ENCODE measurements at regions not wholly inside any gene's neighbourhood (a gene's known extent, or its start where the extent isn't known, plus 50 kb on each side); places are given as distances from the start of the nearest gene placed in this dataset.

DNA sequence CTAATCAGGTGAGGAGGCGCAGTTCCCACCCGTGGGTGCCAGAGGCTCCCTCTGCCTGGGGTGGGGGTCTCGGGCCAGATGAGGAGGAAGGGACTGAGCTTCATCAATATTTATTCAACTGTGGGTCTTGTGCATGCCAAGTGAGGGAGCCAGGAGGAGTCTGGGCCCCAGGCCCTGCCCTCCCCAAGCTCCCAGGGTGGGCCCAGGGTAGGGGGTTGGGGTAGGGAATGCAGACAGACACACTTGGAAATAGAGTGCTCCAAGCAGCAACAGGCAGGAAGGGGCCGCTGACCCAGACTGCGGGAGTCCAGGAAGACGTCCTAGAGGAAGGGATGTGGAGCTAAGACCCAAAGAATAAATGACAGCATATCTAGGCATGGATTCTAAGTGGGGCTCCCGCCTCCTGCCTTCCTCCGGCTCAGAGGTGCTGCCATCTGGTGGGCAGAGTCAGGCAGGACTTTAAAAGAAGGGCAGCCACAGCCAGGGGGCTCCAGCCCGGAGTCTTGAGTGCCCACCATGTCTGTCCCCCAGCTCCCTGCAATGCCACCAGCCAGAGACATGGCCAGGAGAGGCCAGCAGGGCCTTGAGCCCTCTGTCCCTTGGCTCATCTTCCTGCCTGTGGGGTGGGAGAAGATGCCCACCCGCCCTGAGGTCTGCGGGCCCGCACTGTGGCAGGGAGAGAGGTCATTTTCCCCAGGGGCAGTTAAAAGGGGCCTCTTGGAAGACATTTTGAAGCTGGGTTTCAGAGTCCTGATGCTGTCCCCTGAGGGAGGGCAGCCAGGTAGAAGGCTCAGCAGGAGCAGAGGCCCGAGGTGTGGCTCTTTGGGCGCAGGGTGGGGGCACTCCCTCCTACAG, 70.1 kb downstream of the PHETA1 start:
- peak; percentile 81 for DNase-seq (ENCODE audit: low read depth, low spot score)
- no peak overlapping the region for H3K27ac Mint-ChIP-seq (ENCODE audit: unreplicated experiment)
- H3K4me1 Mint-ChIP-seq = peaks cover 4% of the 10 kb centered on the region
- TF ChIP-seq, protein P1, sequence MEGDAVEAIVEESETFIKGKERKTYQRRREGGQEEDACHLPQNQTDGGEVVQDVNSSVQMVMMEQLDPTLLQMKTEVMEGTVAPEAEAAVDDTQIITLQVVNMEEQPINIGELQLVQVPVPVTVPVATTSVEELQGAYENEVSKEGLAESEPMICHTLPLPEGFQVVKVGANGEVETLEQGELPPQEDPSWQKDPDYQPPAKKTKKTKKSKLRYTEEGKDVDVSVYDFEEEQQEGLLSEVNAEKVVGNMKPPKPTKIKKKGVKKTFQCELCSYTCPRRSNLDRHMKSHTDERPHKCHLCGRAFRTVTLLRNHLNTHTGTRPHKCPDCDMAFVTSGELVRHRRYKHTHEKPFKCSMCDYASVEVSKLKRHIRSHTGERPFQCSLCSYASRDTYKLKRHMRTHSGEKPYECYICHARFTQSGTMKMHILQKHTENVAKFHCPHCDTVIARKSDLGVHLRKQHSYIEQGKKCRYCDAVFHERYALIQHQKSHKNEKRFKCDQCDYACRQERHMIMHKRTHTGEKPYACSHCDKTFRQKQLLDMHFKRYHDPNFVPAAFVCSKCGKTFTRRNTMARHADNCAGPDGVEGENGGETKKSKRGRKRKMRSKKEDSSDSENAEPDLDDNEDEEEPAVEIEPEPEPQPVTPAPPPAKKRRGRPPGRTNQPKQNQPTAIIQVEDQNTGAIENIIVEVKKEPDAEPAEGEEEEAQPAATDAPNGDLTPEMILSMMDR (conservative IDR thresholded peaks at IDR 0.05) = peak; percentile 88
- no peaks in the 10 kb centered on the region for H3K27me3 Mint-ChIP-seq (ENCODE audit: low read depth)
- H3K9me3 Mint-ChIP-seq = no peaks in the 10 kb centered on the region
- no peaks in the 10 kb centered on the region for H3K36me3 Mint-ChIP-seq (ENCODE audit: low read depth)
- no peak overlapping the region for H3K4me3 Mint-ChIP-seq

DNA sequence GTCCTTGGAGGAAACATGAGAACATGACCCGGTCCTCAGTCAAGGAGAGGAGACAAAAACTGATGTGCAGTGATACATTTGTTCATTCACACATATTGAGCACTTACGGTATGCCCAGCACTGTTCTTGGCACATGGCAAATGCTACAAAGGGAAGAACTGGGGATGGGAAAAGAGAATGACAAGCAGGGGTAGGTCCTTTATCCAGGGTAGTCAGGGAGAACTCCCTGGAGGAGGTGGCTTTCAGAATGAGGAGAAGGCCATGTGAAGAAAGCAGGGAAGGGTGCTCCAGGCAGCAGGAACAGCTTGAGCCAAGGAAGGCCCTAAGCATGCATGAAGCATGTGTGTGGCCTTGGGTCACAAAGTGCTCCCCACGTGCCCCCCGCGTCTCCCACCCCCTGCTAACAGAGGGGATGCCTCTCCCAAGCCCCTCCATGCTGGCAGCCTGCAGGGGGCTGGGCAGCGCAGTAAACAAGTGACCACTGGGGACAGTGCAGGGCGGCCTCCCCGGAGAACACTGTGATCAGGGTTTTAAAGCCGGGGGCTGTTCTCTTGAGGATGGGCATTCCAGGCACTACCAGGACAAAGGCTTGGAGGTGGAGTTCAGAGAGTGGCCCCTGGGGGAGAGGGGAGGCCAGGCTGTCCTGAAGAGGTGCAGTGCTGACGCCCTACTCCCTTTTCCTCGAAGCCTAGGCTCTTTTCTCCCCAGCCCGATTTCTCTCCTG, 71.0 kb downstream of the PHETA1 start:
- TF ChIP-seq, protein P1 (conservative IDR thresholded peaks at IDR 0.05) = no peak
- H3K9me3 Mint-ChIP-seq = no peaks in the 10 kb centered on the region
- H3K4me3 Mint-ChIP-seq = no peak overlapping the region
- peaks cover 4% of the 10 kb centered on the region for H3K4me1 Mint-ChIP-seq
- no peaks in the 10 kb centered on the region for H3K27me3 Mint-ChIP-seq (ENCODE audit: low read depth)
- DNase-seq (ENCODE audit: low read depth, low spot score) = peak; percentile 12
- no peaks in the 10 kb centered on the region for H3K36me3 Mint-ChIP-seq (ENCODE audit: low read depth)
- no peak overlapping the region for H3K27ac Mint-ChIP-seq (ENCODE audit: unreplicated experiment)

DNA sequence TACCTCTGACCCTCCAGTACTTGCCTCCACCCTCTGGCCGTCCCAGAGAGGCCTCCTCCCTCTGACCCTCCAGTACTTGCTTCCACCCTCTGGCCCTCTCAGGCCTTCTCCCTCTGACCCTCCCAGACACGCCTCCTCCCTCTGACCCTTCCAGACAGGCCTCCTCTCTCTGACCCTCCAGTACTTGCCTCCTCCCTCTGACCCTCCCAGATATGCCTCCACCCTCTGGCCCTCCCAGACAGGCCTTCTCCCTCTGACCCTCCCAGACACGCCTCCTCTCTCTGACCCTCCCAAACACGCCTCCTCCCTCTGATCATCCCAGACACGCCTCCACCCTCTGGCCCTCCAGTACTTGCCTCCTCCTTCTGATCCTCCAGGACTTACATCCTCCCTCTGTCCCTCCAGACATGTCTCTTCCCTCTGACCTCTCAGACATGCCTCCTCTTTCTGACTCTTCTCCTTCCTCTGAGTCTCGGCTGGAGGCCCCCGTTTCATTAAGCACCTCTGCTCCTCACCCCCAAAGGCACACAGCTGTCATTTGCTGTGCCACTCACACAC, 71.9 kb downstream of the PHETA1 start:
- H3K27me3 Mint-ChIP-seq (ENCODE audit: low read depth) = no peaks in the 10 kb centered on the region
- peaks cover 4% of the 10 kb centered on the region for H3K4me1 Mint-ChIP-seq
- no peak overlapping the region for H3K27ac Mint-ChIP-seq (ENCODE audit: unreplicated experiment)
- no peak for DNase-seq (ENCODE audit: low read depth, low spot score)
- H3K9me3 Mint-ChIP-seq = no peaks in the 10 kb centered on the region
- TF ChIP-seq, protein P1 (conservative IDR thresholded peaks at IDR 0.05) = no peak
- no peak overlapping the region for H3K4me3 Mint-ChIP-seq
- H3K36me3 Mint-ChIP-seq (ENCODE audit: low read depth) = no peaks in the 10 kb centered on the region

DNA sequence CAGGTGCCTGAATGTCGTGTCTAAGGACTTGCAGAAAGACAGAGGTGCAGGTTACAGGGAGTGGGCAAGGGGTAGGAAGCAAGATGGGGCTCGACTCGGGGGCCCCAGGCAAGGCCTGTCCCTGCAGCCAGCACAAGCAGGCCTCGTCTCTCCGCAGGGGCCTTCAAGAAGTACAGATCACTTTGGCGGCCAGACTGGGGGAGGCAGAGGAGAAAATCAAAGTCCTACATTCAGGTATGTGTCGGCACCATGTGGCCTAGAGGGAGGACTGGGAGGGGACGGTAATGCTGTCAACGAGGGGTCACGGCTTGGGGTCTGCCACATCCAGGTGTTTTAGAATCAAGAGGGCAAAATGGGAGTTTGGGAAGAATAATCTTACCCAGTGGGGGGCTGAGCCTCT, 73.7 kb downstream of the PHETA1 start:
- no peaks in the 10 kb centered on the region for H3K27me3 Mint-ChIP-seq (ENCODE audit: low read depth)
- no peak for DNase-seq (ENCODE audit: low read depth, low spot score)
- H3K4me1 Mint-ChIP-seq = peaks cover 4% of the 10 kb centered on the region
- TF ChIP-seq, protein P1 (conservative IDR thresholded peaks at IDR 0.05) = no peak
- no peaks in the 10 kb centered on the region for H3K9me3 Mint-ChIP-seq
- no peak overlapping the region for H3K4me3 Mint-ChIP-seq
- H3K36me3 Mint-ChIP-seq (ENCODE audit: low read depth) = no peaks in the 10 kb centered on the region
- no peak overlapping the region for H3K27ac Mint-ChIP-seq (ENCODE audit: unreplicated experiment)

DNA sequence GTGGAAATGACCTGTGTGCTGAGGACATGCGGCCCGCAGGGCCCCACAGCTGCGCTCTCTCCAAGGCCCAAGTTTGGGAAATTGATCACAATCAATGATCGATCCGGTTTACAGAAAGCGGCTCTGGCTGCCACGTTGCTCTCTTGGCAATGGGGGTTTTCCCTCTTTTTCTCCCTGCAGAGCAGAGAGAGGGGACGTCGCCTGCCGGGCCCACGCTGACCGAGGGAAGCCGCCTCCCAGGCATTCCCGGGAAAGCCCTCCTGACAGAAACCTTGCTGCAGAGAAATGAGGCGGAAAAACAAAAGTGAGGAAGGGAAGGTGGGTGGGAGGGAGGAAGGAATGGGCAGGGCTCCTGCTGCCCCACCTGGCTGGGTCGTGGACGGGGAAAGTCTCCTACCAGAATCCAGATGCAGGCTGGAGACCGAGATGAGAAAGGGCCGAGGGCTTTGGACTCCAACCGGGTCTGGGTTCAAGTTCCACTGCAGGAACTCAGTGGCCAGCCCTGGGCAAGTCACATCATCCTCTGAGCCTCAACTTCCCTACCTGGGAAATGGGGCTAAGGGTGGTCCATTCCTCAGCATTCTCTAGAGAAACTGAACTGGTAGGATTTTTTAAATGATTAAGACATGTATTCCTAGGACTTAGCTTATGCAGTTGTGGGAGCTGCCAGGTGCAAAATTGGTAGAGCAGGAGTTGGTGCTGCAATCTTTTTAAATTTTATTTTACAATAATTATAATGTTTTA, 75.5 kb downstream of the PHETA1 start:
- no peak overlapping the region for H3K4me3 Mint-ChIP-seq
- no peaks in the 10 kb centered on the region for H3K27me3 Mint-ChIP-seq (ENCODE audit: low read depth)
- no peak for DNase-seq (ENCODE audit: low read depth, low spot score)
- TF ChIP-seq, protein P1 (conservative IDR thresholded peaks at IDR 0.05) = no peak
- H3K9me3 Mint-ChIP-seq = no peaks in the 10 kb centered on the region
- peaks cover 4% of the 10 kb centered on the region for H3K4me1 Mint-ChIP-seq
- H3K36me3 Mint-ChIP-seq (ENCODE audit: low read depth) = no peaks in the 10 kb centered on the region
- no peak overlapping the region for H3K27ac Mint-ChIP-seq (ENCODE audit: unreplicated experiment)

All from neural crest cell (in vitro differentiated cells).